Ishikawa (cell line): ENCODE measurements at regions not wholly inside any gene's neighbourhood (a gene's known extent, or its start where the extent isn't known, plus 50 kb on each side); places are given as distances from the start of the nearest gene placed in this dataset.

Experiments
- CEBPB ChIP-seq: IDR thresholded peaks from 2 replicates; pipeline ENCODE4 v1.6.1; 2012
- CREB1 ChIP-seq: IDR thresholded peaks from 2 replicates; pipeline ENCODE4 v1.6.1; 2012; ENCODE audit warnings: low read depth
- EGR1 ChIP-seq: IDR thresholded peaks from 2 replicates; pipeline ENCODE4 v1.6.1; 2012
- EP300 ChIP-seq: IDR thresholded peaks from 2 replicates; pipeline ENCODE4 v1.6.1; 2012; ENCODE audit warnings: borderline replicate concordance
- FOXM1 ChIP-seq: IDR thresholded peaks from 2 replicates; pipeline ENCODE4 v1.6.1; 2012; ENCODE audit warnings: low read depth, borderline replicate concordance
- NFIC ChIP-seq: IDR thresholded peaks from 2 replicates; pipeline ENCODE4 v1.6.1; 2012
- RAD21 ChIP-seq: IDR thresholded peaks from 2 replicates; pipeline ENCODE4 v1.6.1; 2012; ENCODE audit warnings: low read depth
- TAF1 ChIP-seq: IDR thresholded peaks from 2 replicates; pipeline ENCODE4 v1.6.1; 2012; ENCODE audit warnings: low read depth, mild to moderate bottlenecking
- TCF12 ChIP-seq: IDR thresholded peaks from 2 replicates; pipeline ENCODE4 v1.6.1; 2012; ENCODE audit warnings: low read depth
- TEAD4 ChIP-seq: IDR thresholded peaks from 2 replicates; pipeline ENCODE4 v1.6.1; 2012
- YY1 ChIP-seq: IDR thresholded peaks from 2 replicates; pipeline ENCODE4 v1.6.1; 2012; ENCODE audit warnings: low read depth
- ZBTB7A ChIP-seq: IDR thresholded peaks from 2 replicates; pipeline ENCODE4 v1.6.1; 2012; ENCODE audit warnings: low read depth
- TF ChIP-seq, protein P1 (sequence below): IDR thresholded peaks from 2 replicates; pipeline ENCODE4 v1.6.1; 2012
- TF ChIP-seq, protein P2 (sequence below): IDR thresholded peaks from 2 replicates; pipeline ENCODE4 v1.6.1; 2012
- TF ChIP-seq, protein P3 (sequence below): IDR thresholded peaks from 2 replicates; pipeline ENCODE4 v1.6.1; 2012; ENCODE audit warnings: low read depth, mild to moderate bottlenecking

GRCh38 chr13:73954808-73955207 lies 179.4 kb downstream of the KLF12 start:
- TF ChIP-seq EGR1: no peak
- no peak for TF ChIP-seq CEBPB
- TF ChIP-seq CREB1: no peak

DNA sequence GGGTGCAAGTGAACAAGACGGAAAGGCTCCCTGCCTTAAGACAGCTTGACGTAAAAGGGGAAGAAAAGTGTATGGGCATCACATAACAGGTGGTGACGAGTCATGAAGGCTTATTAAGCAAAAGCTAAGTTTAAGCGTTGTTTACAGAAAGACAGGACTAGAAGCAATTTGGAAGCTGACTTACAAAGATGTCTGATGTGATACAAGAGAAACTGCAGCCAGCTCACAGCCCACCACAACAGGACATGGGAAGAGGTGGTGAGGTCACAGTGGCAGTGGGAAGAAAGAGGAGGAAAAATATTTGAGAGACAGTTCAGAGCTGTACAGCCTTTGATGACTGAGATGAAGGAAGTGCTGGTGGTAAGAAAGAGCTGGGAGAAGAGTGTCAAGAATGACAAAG lies 181.6 kb downstream of the KLF12 start:
- TF ChIP-seq YY1 (no peak), ZBTB7A (no peak), RAD21 (no peak), FOXM1 (no peak), CREB1 (no peak), TCF12 (no peak), EGR1 (no peak), CEBPB (no peak), TAF1 (no peak), TEAD4 (no peak), EP300 (no peak), NFIC (no peak)
- TF ChIP-seq, protein P1, sequence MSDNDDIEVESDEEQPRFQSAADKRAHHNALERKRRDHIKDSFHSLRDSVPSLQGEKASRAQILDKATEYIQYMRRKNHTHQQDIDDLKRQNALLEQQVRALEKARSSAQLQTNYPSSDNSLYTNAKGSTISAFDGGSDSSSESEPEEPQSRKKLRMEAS: no peak
- TF ChIP-seq, protein P2, sequence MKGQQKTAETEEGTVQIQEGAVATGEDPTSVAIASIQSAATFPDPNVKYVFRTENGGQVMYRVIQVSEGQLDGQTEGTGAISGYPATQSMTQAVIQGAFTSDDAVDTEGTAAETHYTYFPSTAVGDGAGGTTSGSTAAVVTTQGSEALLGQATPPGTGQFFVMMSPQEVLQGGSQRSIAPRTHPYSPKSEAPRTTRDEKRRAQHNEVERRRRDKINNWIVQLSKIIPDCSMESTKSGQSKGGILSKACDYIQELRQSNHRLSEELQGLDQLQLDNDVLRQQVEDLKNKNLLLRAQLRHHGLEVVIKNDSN: no peak
- TF ChIP-seq, protein P3, sequence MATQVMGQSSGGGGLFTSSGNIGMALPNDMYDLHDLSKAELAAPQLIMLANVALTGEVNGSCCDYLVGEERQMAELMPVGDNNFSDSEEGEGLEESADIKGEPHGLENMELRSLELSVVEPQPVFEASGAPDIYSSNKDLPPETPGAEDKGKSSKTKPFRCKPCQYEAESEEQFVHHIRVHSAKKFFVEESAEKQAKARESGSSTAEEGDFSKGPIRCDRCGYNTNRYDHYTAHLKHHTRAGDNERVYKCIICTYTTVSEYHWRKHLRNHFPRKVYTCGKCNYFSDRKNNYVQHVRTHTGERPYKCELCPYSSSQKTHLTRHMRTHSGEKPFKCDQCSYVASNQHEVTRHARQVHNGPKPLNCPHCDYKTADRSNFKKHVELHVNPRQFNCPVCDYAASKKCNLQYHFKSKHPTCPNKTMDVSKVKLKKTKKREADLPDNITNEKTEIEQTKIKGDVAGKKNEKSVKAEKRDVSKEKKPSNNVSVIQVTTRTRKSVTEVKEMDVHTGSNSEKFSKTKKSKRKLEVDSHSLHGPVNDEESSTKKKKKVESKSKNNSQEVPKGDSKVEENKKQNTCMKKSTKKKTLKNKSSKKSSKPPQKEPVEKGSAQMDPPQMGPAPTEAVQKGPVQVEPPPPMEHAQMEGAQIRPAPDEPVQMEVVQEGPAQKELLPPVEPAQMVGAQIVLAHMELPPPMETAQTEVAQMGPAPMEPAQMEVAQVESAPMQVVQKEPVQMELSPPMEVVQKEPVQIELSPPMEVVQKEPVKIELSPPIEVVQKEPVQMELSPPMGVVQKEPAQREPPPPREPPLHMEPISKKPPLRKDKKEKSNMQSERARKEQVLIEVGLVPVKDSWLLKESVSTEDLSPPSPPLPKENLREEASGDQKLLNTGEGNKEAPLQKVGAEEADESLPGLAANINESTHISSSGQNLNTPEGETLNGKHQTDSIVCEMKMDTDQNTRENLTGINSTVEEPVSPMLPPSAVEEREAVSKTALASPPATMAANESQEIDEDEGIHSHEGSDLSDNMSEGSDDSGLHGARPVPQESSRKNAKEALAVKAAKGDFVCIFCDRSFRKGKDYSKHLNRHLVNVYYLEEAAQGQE: no peak

DNA sequence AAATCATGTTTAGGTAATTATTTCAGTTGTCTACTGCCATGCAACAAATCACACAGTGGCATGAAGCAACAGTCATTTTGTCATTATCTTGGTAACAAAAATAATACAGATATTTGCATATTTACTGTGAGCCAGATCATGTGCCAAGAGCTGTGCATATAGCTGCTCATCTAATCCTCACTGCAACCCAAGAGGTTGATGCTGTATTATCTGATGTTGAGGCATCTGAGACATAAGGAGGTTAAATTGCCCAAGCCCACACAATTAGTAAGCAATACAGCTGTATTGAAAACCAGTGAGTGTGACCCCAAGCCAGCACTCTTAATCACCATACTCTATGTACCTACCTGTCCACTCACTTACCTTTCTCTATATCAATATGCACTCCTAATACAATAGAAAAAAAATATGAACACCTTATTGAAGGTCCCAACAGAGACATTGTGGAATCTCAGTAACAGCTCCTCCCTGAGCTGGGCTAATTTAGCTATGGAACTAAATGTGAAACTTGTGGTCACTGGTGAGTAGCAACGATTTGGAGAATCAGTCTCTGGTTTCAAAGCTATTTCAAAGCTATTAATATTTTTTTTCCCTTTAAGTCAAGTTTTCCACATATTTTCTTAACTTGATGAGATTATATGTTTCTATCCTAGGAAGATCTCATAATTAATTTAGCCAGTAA lies 185.2 kb downstream of the KLF12 start:
- no peak for TF ChIP-seq RAD21
- TF ChIP-seq EGR1: no peak
- TF ChIP-seq, protein P2: no peak
- TF ChIP-seq CEBPB: no peak
- TF ChIP-seq, protein P3: no peak
- no peak for TF ChIP-seq FOXM1
- TF ChIP-seq NFIC: no peak
- no peak for TF ChIP-seq CREB1
- no peak for TF ChIP-seq EP300
- TF ChIP-seq, protein P1: no peak
- no peak for TF ChIP-seq TAF1
- no peak for TF ChIP-seq TCF12
- TF ChIP-seq TEAD4: no peak

DNA sequence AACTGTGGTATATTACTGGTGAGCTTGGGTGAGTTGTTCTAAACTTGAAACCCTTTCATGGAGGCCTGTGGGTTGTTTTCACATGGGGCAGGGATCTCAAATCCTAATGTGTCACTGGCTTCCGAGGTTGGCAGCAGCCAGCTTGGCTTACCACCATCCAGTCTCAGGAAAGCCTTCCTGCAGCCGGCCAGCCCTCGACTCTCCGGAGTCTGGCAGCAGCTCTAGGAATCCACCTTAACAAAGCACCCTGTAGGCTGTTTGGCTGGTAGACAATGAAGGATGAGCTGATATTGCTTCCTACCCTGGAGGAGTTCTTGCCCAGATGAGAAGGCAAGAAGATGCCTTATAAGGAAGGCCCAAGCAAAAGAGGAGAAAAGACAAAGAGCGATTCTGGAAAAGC lies 188.3 kb downstream of the KLF12 start:
- no peak for TF ChIP-seq FOXM1
- no peak for TF ChIP-seq CREB1
- no peak for TF ChIP-seq NFIC
- no peak for TF ChIP-seq TEAD4
- no peak for TF ChIP-seq EGR1
- TF ChIP-seq, protein P3: no peak
- TF ChIP-seq, protein P1: no peak
- no peak for TF ChIP-seq RAD21
- TF ChIP-seq, protein P2: no peak
- no peak for TF ChIP-seq YY1
- TF ChIP-seq TCF12: no peak
- no peak for TF ChIP-seq ZBTB7A
